ENCODE measurements at regions not wholly inside any gene's neighbourhood (a gene's known extent, or its start where the extent isn't known, plus 50 kb on each side); places are given as distances from the start of the nearest gene placed in this dataset.

DNA sequence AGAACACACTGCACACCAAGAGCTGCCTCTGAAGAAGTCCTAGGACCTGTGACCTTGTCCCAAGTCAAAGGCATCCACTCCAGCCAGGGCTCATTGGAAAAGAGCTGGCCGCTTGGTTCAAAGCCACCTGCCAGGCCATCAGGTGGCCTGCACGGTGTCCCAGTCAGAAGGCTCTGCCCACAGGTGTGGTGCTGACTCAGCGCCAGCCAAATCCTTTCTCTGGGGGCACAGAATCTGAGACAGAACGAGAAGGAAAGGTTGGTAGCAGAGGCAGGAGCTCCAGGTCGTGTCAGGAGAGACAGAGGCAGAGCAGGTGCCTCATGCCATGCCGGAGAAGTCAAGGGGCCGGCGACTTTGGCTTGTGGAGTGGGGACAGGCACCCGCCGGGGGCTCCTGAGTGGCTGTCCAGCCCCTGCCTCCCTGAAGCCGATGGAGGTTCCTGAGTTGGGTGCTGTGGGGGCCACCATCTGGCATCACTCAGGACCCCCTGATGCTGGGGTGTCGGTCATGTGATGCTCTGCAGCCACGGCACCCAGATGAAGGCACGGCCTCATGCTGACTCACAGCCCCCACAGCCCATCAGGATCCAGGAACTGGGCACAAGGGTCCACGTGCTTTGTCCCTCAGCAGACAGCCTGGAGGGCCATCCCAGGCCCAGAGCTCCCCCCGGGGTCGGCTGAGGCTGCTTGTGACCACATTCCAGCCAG is 128.1 kb upstream of the FOXF1 start:
- no peak for TF ChIP-seq POLR2A (IDR thresholded peaks at IDR 0.05)
- TF ChIP-seq, protein P1, sequence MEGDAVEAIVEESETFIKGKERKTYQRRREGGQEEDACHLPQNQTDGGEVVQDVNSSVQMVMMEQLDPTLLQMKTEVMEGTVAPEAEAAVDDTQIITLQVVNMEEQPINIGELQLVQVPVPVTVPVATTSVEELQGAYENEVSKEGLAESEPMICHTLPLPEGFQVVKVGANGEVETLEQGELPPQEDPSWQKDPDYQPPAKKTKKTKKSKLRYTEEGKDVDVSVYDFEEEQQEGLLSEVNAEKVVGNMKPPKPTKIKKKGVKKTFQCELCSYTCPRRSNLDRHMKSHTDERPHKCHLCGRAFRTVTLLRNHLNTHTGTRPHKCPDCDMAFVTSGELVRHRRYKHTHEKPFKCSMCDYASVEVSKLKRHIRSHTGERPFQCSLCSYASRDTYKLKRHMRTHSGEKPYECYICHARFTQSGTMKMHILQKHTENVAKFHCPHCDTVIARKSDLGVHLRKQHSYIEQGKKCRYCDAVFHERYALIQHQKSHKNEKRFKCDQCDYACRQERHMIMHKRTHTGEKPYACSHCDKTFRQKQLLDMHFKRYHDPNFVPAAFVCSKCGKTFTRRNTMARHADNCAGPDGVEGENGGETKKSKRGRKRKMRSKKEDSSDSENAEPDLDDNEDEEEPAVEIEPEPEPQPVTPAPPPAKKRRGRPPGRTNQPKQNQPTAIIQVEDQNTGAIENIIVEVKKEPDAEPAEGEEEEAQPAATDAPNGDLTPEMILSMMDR (IDR thresholded peaks at IDR 0.05), result no peak

Data from testis (tissue), 2 donors.